ENCODE measurements at regions not wholly inside any gene's neighbourhood (a gene's known extent, or its start where the extent isn't known, plus 50 kb on each side); places are given as distances from the start of the nearest gene placed in this dataset.

DNA sequence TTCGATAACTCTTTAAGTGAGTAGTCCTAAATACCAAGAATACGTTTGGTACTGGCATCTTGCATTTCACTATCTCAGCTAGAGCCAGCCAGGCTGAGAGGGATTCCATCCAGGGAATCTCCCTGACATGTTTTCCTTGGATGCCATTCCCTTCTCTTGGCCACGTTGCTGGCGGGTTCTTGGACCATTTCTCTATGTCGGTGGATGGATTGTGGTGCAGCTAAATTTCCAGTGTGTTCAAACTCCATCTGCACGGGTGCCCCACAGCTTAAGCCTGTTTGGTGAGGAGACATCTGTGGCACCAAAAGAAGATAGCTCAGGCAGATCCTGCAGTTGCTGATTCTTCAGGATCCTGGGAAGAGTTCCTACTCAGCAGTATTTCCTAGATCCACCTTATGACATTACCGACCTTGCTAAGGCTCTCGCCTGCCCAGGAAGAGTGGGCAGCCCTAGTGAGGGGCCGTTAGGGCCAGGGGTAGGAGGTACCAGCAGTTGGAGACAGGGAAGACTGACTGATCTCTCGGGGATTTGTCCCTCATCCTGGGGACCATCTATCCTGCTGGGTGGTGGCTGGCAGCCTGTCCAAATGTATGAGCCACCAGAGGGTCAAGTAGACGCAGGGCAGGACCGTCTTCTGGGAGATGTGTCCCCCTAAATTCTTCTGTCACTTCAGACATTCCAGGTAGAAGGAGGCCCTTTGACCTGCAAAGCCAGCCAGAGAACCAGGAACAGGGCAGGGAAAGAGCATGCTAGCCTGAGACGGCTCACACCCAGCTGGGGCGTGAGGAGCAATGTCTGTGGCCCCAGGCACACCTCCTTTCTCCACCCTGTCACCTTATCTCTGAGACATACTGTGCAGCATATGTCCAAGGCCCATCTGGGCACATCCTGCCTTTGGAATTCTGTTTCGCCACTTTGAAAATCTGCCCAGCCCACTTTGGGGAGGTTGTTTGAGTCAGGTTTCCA is 72.6 kb upstream of the CAPRIN2 start:
- TF ChIP-seq, protein P1, sequence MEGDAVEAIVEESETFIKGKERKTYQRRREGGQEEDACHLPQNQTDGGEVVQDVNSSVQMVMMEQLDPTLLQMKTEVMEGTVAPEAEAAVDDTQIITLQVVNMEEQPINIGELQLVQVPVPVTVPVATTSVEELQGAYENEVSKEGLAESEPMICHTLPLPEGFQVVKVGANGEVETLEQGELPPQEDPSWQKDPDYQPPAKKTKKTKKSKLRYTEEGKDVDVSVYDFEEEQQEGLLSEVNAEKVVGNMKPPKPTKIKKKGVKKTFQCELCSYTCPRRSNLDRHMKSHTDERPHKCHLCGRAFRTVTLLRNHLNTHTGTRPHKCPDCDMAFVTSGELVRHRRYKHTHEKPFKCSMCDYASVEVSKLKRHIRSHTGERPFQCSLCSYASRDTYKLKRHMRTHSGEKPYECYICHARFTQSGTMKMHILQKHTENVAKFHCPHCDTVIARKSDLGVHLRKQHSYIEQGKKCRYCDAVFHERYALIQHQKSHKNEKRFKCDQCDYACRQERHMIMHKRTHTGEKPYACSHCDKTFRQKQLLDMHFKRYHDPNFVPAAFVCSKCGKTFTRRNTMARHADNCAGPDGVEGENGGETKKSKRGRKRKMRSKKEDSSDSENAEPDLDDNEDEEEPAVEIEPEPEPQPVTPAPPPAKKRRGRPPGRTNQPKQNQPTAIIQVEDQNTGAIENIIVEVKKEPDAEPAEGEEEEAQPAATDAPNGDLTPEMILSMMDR (conservative IDR thresholded peaks at IDR 0.05; ENCODE audit: low read length), result no peak
- TF ChIP-seq EZH2phosphoT487 (IDR thresholded peaks at IDR 0.05; ENCODE audit: borderline replicate concordance, low read depth, low read length), result no peak
